ENCODE measurements at regions not wholly inside any gene's neighbourhood (a gene's known extent, or its start where the extent isn't known, plus 50 kb on each side); places are given as distances from the start of the nearest gene placed in this dataset.

- TF ChIP-seq POLR2A (IDR thresholded peaks at IDR 0.05) = no peak
- TF ChIP-seq CTCF (IDR thresholded peaks at IDR 0.05) = no peak
- TF ChIP-seq EP300 (IDR thresholded peaks at IDR 0.05) = no peak
These were observed 621.0 kb downstream of the LMO4 start for GRCh38 chr1:87949711-87950110.
